SK-N-SH (cell line): ENCODE measurements at regions not wholly inside any gene's neighbourhood (a gene's known extent, or its start where the extent isn't known, plus 50 kb on each side); places are given as distances from the start of the nearest gene placed in this dataset.

Experiments
- CTCF ChIP-seq: fragments of 200-600 bp; sonication (generic); IDR thresholded peaks from 2 replicates; pipeline ENCODE4 v1.6.1; 2017; ENCODE audit warnings: antibody characterized with exemption, mild to moderate bottlenecking, moderate library complexity

- no peak for TF ChIP-seq CTCF
- TF ChIP-seq, all 33 proteins: peak for 0
Measured at GRCh38 chr20:1707588-1708449, 50.2 kb upstream of the SIRPG start (continued).
